Stimulated activated CD8-positive, alpha-beta memory T cell treated with anti-CD3 and anti-CD28 coated beads, Interleukin-12 subunit alpha, Interleukin-12 subunit beta, amount 100 ng/mL, for 24 hours (primary cell): ENCODE measurements at regions not wholly inside any gene's neighbourhood (a gene's known extent, or its start where the extent isn't known, plus 50 kb on each side); places are given as distances from the start of the nearest gene placed in this dataset.
A peak's percentile ranks its signal among the peaks of the same experiment; 100 is the strongest.

Experiments used
- DNase-seq: peaks from one replicate; pipeline ENCODE4 v3.0.0-alpha.2; 2020; ENCODE audit errors: extremely low read depth

DNA sequence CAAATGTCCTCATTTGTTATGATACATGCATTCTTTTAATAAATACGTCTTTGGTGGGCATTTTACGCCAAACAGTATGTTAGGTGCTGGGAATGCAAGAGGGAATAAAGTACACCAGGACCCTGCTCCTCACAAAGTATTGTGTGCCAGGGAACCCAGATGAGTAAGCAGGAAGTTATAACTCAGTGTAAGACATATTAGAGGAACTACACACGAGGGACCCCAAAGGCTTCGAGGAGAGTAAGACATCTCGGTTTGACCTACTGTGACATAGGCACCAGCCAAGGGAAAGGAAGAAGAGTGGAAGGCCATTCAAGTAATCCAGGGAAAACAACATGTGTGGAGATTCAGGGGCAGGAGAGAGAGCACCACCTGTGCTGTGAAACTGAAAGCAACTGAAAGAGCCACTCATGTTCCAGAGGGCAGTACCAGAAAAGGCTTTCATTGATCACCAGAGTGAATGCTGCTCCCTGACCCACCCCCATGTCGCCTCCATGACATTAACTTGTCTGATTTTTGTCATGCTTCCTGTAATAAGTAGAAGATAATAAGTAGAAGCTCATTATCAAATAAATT, 542.5 kb upstream of the PKN2 start:
- DNase-seq = no peak

DNA sequence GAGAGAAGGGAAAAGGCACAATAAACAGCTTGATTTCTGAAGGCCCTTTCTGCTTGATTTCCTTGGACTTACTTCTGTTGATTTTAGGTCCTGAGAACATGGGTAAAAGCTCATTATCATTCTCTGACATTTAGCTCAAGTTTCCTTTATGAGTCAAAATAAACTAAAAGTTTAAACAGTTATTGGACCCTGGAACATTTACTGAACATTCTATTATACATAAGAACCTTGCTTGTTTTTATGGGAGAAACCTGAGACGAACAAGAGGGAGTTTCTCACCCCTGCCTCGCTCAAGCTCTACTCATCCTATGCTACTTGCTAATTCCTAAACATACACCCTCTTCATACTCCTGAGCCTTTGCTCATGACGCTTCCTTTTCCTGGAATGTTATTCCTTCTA, 538.3 kb upstream of the PKN2 start:
- DNase-seq = no peak

DNA sequence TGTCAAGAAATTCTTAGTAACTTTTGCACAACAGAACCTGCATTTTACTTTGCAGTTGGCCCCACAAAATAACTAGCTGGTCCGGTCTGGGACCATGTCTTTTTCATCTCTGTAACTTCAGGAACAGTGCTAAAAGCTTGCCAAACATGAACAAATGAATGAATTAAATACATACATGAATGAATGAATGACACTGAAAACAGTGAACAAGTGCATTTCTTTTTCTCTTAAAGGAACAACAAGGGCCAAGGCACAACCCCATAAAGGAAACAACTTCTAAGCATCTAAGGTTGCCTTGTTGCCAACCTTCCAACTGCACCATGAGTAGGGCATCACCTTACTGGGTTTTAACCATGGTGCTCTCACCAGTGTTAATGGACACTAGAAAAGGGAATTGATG, 534.4 kb upstream of the PKN2 start:
- DNase-seq = no peak

DNA sequence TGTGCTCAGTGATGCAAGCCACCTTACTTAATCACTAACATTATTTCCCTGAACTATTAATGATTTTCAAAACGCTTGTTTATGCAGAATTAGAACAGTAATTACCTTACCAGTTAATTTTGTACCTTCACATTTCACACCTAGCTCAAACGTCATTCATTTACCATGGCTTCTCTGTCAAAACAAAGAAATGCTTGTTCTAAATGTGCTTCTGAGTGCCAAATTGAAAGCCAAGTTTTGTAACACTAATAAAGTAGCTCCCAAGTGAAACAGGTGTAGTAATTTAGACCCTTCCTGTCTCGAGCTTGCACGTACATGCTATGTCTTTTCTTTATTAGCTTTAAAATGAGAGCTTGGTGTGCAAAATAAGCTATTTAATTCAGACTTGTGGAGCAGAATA, 533.7 kb upstream of the PKN2 start:
- no peak for DNase-seq

DNA sequence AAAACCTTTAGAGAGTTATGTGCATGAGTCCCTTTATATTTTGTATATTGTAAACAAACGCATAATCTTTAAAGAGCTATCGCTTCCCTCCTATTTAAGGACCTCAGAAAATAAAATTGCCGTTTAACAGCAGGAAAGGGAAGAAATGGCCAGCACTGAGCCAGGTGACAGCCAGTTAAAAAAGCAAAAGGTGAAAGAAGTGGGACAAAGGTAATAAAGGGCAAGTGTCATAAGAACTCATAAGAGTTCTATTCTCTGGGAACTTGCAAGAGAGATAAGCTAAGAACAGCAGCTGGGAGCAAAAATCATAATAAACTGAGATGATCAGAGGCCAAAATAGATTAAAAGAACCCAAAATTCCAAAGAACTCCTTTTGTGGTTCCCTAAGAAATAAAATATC, 520.9 kb upstream of the PKN2 start:
- no peak for DNase-seq

DNA sequence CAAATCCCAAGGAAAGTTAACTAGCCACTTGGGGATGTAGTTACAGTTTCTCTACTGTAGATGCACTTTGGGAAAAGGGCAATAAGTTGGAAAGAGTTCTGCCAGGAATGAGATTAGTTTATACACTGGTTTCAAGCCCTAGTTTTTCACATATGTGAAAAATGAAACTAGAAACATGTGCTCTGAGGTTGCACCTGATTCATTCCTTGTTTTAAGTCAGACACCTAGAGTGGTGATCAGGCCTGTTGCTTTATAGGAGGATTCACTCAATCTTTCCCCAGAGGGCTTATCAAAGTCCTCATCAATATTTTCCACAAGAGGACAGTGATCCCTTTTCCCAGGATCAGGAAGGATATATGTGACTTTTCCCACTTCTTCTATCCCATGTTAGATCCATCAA, 515.9 kb upstream of the PKN2 start:
- DNase-seq = no peak

DNA sequence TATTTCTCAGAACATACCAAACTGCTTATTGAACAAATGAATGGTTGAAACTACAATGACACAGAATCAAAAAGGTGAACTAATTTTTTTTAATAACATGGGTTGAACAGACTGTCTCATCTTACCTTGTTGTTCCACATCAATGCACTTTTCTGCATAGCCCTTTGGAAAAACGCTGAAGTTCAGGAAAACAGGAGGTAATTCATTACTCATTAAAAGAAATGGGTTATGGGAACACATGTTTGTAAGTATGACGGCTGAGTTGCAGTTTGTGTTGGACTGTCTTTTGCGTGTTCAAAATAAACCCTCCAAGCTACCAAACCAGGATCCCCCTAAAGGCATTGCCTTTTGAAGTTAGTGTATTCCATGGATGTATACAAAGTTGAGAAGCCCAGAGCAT, 514.9 kb upstream of the PKN2 start:
- no peak for DNase-seq

DNA sequence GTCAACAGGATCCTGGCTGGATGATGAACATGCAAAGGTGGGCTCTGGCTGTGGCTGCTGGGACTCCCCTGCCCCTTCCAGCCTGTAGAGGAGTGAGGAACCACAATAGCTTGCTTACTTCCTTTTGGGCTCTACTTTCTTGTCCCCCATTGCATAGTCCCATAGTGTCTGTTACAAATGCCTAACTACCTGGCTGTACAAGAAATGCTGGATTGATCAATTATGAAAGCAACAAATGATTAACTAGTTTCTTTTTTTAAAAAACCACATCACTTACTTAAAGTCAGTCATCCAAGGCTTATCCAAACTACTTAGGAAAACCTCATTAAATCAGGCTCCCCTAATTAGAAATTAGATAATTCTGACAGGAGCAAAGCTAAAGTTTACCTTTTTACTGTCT, 514.1 kb upstream of the PKN2 start:
- DNase-seq = no peak

DNA sequence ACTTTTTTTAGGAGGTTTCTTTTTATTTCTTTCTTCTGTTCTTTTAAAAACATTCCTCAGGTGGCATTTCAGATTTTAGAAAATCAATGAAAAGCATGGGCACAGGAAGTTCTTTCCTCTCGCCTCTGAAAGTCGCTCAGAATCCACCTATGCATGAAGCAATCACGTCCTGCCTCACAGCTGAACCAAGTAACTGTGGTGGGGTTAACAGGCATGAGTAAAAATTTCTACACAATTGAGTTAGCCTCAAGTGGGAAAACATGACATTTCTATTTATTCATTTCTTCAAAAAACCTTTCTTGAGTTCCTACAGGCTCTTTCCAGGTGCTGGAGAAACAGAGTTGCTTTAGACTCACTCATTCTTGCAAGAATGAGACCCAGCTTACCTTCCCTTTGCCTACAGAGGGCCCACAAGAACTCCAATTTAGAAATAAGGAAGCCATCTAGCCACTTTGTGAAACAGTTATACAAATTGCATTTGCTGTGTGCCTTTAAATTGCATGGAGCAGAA, 508.9 kb upstream of the PKN2 start:
- DNase-seq = no peak

DNA sequence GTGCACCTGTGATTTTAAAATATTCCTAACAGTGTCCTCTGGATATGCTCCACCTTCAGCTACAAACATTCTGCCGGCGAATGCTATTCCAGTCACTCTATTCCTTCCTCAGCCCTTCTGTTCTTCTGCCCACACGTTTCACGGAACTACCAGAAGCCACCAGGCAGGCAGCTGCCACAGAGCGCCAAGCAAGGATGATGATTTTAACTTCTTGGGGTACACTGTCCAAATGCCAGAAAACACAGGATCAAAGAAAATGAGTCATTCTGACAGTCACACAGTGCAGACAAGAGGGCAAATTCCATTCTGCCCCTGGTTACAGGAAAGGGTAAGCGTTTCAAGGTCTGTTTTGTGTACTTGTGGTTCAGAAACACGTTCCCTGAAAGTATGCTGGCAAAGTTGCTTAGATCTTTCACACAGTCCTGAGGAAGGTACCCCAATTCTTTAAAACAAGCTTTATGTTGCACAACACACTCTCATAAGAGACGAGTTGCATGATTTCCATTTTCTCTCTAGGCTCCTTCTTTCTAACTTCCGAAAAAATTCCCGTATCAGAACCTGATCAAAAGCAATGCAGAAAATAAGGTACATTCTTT, 508.3 kb upstream of the PKN2 start:
- DNase-seq = no peak

DNA sequence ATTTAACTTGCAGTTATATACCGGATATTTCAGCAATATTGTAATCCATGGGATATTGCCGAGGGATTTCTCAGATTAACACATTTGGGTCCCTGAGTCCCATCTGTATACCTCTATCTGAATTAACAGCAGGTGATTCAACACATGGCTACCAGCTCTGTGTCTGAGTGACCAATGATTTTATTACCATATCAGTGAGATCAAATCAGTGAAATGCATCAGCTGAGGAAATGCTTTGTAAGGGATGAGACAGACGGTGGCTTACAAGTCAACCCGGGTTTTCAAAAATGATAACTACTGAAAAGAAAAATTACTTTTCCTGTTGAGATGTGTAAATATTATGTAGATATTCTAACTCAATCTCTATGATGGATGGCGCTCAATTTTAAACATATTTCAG, 504.1 kb upstream of the PKN2 start:
- no peak for DNase-seq

DNA sequence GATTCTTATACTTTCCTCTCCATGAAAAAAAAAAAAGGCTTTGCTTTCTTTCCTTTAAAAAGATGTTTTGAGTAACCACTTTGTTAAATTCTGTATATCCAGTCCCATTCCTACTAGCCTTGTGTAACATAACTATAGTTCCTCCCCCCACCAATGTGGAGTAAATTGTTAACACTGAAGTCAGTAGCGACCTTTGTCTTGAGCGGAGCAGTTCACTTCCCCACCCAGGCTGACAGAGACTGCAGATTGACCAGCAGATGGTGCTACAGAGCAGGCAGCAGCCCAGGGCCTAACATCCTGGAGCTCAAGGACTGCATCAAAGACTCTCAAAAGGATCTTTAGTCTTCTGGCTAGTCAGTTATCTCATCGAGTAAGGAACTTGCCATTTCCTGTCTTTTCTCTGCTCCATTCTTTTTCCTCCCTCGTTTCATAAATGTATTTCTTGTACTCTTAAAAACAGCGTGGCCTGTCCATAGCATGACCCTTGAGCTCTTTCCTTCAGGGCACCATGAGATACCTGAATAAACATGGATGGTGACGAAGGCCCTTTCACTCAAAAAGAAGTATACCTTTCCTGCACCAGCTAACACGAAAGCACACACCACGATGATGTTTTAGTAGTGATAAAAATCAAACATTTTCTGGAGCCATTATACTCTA, 503.5 kb upstream of the PKN2 start:
- DNase-seq = peak; percentile 1

DNA sequence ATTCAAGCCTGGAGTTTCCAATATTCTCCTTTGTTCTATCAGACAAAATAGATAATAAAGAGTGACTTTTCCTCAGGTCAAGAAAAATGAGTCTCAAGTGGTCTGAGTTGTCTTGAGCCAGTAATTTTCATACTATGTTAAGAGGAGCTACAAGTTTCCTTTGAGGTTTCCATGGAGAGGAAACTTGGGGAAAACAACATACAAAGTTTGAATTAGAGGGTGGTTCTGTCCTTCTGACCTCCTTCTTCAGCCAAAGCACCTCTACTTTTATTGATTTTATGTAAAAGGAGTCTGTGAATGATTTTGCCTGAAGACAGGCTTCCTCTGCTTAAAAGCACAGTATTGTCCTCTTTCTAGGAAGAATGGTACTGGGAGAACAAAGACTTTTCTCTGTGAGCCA, 497.2 kb upstream of the PKN2 start:
- no peak for DNase-seq

DNA sequence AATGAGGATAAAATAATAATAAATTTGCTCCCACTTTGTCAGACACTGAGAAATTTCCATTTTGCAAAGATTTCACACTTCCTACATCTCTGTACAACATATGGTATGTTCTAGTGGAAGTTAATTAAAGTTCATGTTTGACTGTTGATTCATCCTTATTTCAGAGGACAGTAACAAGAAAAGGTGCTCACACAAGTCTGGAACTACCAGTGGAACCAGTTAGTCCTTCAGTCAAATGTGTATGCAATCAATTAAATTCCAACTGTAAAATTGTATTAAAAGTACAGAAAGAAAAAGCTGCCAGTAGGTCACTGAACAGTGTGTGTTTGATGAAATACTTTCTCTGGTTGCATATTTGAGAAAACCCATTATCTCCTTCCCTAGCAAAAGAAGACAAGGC, 496.0 kb upstream of the PKN2 start:
- DNase-seq = no peak

DNA sequence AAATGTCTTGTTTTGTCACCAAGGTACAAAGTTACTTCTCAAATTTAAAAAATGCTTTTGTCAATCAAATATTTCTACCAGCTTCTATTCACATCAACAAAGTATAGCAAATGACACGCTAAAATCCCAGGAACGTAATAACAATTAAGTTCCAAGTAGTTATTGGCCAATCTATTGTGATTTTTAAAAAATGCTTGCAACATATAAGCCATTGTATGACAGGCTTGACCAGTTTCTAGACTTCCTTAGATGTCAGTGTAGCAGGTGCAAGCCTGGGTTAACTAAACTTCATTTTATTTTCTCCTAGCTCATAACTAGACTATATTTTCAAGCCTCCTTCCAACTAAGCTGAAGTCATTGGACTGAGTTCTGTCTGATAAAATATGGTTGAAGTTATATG, 494.5 kb upstream of the PKN2 start:
- no peak for DNase-seq

DNA sequence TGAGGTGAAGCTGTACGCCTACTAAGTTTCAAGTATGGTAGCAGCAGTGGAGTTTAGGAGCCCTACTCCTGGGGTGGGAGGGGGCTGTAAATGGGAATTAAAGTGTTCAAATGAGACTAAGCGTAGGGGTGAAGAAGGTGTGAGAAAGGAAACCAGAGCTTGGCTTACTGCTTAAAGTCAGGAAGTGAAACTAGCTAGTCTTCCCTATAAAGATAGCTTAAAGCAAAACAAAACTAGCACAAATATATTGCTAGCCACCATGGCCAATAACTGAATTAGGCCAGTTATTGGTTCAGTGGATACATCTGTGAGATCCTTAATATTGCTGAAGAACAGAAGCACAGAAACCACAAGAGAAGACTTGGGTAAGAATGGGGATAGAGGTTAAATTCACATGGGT, 492.2 kb upstream of the PKN2 start:
- no peak for DNase-seq

DNA sequence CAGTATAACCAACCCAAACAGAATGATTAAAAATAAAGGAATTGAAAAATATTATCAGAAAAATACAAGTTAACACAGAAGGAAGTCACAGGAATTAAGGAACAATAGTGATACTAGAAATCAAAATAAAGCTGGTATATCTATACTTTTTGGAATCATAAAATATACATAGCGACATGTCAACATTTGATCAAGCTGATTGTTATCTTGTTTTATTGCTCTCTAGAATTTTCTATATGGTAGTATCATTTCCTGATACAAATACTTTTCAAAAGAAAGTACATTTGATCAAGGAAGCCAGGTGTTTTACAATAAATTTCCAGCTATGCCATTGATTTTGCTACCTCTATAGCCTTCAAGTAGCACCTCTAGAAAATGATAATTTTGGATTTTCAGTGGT, 489.5 kb upstream of the PKN2 start:
- no peak for DNase-seq

DNA sequence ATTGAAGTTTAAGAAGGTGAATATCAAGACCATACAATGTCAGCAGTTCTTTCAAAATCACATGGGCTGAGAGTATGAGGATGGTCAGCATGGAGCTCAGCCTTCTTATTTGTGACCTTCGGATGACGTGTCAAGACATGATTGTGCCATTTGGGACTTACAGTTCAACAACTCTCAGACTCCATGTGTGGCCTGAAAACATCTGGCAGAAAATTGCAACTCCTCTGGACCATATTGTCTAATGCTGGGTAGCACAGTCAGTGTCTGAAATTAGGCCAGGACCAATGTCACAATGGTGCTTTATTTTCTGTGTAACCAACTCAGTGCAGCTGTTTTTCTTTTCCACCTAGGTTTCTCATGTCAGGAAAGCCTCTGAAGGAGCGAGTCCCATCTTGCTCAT, 483.5 kb upstream of the PKN2 start:
- no peak for DNase-seq

DNA sequence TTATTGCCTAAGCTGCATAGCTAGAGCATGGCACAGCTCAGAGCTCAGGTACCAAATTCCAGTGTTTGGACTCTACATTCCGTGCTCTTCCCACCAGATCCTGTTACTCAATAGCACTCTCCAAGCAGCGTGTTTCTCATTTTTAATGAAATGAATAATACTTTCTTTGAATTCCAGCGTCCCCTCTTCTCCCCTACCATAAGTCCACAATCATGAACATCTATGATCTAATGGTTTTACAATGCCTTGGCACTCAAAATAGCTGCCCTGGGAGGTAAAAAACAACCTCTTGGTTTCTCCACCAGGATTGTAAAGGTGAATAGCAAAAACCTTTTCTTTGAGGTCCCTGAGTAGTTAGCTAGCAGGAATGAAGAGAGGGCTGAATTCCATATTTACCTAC, 480.0 kb upstream of the PKN2 start:
- DNase-seq = no peak

DNA sequence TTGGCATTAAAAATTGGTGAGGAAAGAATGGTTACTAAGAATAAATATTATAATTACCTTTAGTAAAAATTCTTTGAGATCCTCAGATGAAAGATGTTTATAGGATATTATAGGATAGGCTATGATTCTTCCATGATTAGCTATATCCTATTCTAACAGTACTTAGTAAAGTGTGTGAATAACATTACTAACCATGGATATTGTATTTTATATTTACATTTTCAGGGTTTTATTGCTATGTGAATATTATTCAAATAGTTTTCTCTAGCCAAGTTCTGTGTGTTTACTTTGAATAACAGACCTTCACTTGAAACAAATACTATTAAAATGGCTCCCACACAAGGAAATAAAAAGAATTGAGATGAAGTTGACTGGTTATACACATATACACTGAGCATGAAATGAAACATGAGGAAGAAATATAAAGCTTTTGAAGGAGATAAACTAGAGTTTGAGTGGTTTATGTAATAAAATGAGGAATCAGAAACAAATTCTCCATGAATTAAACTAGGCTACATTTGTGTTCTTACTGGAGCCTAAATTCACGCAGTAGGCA, 479.4 kb upstream of the PKN2 start:
- DNase-seq = no peak

DNA sequence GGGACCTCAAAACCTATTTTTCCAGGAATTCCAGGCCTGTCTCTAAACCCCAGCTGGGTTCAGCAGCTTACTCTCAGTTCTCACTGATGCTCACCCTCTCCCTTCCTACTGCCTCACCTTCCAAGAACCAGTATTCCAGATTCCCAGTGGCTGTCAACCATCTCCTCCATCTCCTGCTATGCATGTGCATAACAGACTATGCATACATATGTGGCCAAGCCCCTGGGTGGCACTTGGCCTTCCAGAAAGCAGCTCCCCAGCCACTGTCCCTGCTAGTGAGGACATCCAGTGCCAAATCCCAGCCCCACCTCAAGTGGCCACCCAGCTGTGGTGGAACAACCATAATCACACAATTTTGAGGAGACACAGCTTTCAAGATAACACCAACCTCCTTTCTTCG, 475.7 kb upstream of the PKN2 start:
- no peak for DNase-seq

DNA sequence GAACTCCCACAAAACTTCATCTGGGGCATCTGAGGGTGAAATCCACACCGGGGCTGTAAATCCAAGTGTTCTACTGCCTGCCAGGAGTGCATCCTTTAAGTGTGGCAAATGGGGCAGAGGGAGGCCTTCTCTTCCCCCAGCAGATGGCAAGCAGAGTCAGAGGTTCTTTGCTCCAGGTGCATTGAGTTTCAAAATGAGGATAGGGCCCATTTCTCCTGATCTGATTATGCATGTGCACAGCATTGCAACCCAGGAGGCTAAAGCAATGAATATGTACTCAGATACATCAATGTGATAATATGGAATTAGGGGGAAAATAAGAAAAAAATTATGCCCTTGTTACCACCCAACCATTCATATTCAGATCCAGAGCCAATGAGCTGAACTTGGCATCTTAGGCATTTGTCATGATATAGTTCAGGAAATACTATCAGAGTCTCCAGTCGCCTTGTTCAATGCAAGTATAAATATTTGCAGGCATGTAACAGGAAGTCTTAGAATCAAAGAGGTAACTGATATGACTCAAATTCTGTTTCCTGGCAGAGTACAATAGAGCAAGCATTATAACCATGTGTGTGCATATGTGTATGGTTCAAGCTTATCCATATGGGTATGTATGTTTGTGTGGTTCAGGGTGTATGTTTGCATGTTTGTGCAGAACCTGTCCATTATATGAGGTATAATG, 473.8 kb upstream of the PKN2 start:
- DNase-seq = no peak

DNA sequence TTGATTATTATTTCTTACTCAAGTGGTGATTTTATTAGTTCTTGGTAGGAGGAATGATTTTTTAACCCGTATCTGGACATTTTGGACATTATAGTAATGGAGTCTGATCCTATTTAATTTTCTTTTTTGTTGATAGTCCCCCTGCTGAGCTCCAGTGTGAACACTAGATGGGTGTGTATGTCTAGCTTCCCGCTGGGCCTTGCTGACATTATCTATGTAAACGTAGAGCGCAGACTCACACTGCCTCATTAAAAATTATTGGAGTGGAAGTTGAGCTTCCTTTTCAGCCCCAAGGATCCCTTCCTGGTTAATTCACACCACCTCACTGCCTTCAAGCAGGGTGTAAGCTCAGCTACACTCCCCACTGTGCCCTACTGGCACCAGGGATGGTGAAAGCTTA, 467.6 kb upstream of the PKN2 start:
- DNase-seq = no peak
